ENCODE measurements at regions not wholly inside any gene's neighbourhood (a gene's known extent, or its start where the extent isn't known, plus 50 kb on each side); places are given as distances from the start of the nearest gene placed in this dataset.
"Not testable (repeated sequence)": the region's sequence is repeated elsewhere in the genome, so short reads cannot be mapped to it uniquely, and the experiment has no call there.

DNA sequence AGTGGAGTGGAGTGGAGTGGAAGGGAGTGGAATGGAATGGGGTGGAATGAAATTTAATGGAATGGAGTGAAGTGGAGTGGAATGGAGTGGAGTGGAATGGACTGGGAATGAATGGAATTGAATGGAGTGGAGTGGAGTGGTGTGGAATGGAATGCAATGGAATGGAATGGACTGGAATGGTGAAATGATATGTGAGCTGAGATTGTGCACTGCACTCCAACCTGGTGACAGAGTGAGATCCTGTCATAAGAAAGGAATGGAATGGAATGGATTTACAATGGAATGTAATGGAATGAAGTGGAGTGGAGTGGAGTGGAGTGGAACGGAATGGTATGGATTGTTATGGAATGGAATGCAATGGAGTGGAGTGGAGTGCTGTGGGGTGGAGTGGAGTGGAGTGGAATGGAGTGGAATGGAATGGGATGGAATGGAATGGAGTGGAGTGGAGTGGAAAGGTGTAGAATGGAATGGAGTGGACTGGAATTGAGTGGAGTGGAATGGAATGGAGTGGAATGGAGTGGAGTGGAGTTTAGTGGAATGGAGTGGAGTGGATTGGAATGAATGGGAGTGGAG lies 356.1 kb upstream of the WSB1 start:
- TF ChIP-seq, protein P1, sequence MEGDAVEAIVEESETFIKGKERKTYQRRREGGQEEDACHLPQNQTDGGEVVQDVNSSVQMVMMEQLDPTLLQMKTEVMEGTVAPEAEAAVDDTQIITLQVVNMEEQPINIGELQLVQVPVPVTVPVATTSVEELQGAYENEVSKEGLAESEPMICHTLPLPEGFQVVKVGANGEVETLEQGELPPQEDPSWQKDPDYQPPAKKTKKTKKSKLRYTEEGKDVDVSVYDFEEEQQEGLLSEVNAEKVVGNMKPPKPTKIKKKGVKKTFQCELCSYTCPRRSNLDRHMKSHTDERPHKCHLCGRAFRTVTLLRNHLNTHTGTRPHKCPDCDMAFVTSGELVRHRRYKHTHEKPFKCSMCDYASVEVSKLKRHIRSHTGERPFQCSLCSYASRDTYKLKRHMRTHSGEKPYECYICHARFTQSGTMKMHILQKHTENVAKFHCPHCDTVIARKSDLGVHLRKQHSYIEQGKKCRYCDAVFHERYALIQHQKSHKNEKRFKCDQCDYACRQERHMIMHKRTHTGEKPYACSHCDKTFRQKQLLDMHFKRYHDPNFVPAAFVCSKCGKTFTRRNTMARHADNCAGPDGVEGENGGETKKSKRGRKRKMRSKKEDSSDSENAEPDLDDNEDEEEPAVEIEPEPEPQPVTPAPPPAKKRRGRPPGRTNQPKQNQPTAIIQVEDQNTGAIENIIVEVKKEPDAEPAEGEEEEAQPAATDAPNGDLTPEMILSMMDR (IDR thresholded peaks at IDR 0.05; ENCODE audit: low read depth, low read length) = not testable (repeated sequence)
- TF ChIP-seq POLR2A (IDR thresholded peaks at IDR 0.05; ENCODE audit: extremely low read depth, insufficient read length); MYC (IDR thresholded peaks at IDR 0.05; ENCODE audit: low read depth, low read length): not testable (repeated sequence)

Measured in NB4 (cell line).